WTC11 (cell line): ENCODE measurements at regions not wholly inside any gene's neighbourhood (a gene's known extent, or its start where the extent isn't known, plus 50 kb on each side); places are given as distances from the start of the nearest gene placed in this dataset.

Source experiments
- ATF2 ChIP-seq: sonication (generic); formaldehyde crosslinking; IDR thresholded peaks from 2 replicates; pipeline ENCODE4 v1.8.1; 2022; ENCODE audit warnings: low read depth, missing genetic modification reagents, borderline replicate concordance
- CTCF ChIP-seq: fragments of 200-600 bp; IDR thresholded peaks from 2 replicates; pipeline ENCODE4 v1.8.0; 2022; ENCODE audit warnings: antibody characterized with exemption
- SP1 ChIP-seq: sonication (generic); formaldehyde crosslinking; conservative IDR thresholded peaks from 2 replicates; pipeline ENCODE4 v1.8.1; 2022; ENCODE audit warnings: missing genetic modification reagents
- TCF7 ChIP-seq: sonication (generic); formaldehyde crosslinking; IDR thresholded peaks from 2 replicates; pipeline ENCODE4 v1.8.0; 2022; ENCODE audit warnings: mild to moderate bottlenecking, low read depth, missing genetic modification reagents, moderate library complexity
- TP53 ChIP-seq: sonication (generic); formaldehyde crosslinking; IDR thresholded peaks from 2 replicates; pipeline ENCODE4 v1.8.1; 2023; ENCODE audit warnings: mild to moderate bottlenecking, missing genetic modification reagents
- ZNF317 ChIP-seq: sonication (generic); formaldehyde crosslinking; IDR thresholded peaks from 2 replicates; pipeline ENCODE4 v1.8.1; 2023; ENCODE audit warnings: low read depth, mild to moderate bottlenecking, moderate library complexity, missing genetic modification reagents, borderline replicate concordance
- ZNF416 ChIP-seq: fragments of 250-450 bp; sonication (Bioruptor Pico); IDR thresholded peaks from 2 replicates; pipeline ENCODE4 v1.9.0; 2021; ENCODE audit warnings: mild to moderate bottlenecking, inconsistent platforms

- TF ChIP-seq TP53 (CRISPR knock-in tag) = no peak
- TF ChIP-seq CTCF = no peak
- TF ChIP-seq ATF2 (CRISPR knock-in tag) = no peak
- no peak for TF ChIP-seq TCF7 (CRISPR knock-in tag)
- no peak for TF ChIP-seq SP1
- no peak for TF ChIP-seq ZNF317 (CRISPR knock-in tag)
- TF ChIP-seq ZNF416 = no peak
Observed at GRCh38 chr5:105230516-105231157, 1668.0 kb upstream of the NUDT12 start.
